Stimulated activated CD8-positive, alpha-beta memory T cell treated with anti-CD3 and anti-CD28 coated beads, Interleukin-2, amount 100 ng/mL, for 1 hour (primary cell): ENCODE measurements at regions not wholly inside any gene's neighbourhood (a gene's known extent, or its start where the extent isn't known, plus 50 kb on each side); places are given as distances from the start of the nearest gene placed in this dataset.

Experiments used
- DNase-seq, 2 donors: peaks; one replicate each; pipeline ENCODE4 v3.0.0-alpha.2; 2020; ENCODE audit warnings: low read depth in 2 of 2

- no peak for DNase-seq
Observed at GRCh38 chr21:27196651-27197050, 229.8 kb upstream of the ADAMTS5 start.

GRCh38 chr21:27192281-27192949 lies 225.5 kb upstream of the ADAMTS5 start:
- no peak for DNase-seq

- no peak for DNase-seq
Observed at GRCh38 chr21:27190601-27191000, 223.7 kb upstream of the ADAMTS5 start.

- no peak for DNase-seq
Observed at GRCh38 chr21:27189870-27190269, 223.0 kb upstream of the ADAMTS5 start.

GRCh38 chr21:27173053-27173452 lies 206.2 kb upstream of the ADAMTS5 start:
- no peak for DNase-seq

GRCh38 chr21:27171707-27172106 lies 204.8 kb upstream of the ADAMTS5 start:
- no peak for DNase-seq

GRCh38 chr21:27168084-27168483 lies 201.2 kb upstream of the ADAMTS5 start:
- no peak for DNase-seq

- no peak for DNase-seq
Observed at GRCh38 chr21:27164208-27165177, 197.6 kb upstream of the ADAMTS5 start.

GRCh38 chr21:27158967-27159366 lies 192.1 kb upstream of the ADAMTS5 start:
- no peak for DNase-seq

- DNase-seq: no peak
Observed at GRCh38 chr21:27157097-27157496, 190.2 kb upstream of the ADAMTS5 start.

GRCh38 chr21:27156666-27157065 lies 189.8 kb upstream of the ADAMTS5 start:
- no peak for DNase-seq

- no peak for DNase-seq
Observed at GRCh38 chr21:27155130-27155500, 188.2 kb upstream of the ADAMTS5 start.

GRCh38 chr21:27154451-27155129 lies 187.7 kb upstream of the ADAMTS5 start:
- no peak for DNase-seq

- no peak for DNase-seq
Observed at GRCh38 chr21:27152996-27153395, 186.1 kb upstream of the ADAMTS5 start.

- DNase-seq: no peak
Observed at GRCh38 chr21:27149034-27149433, 182.1 kb upstream of the ADAMTS5 start.

- DNase-seq: no peak
Observed at GRCh38 chr21:27146268-27146667, 179.4 kb upstream of the ADAMTS5 start.

GRCh38 chr21:27145134-27145798 lies 178.4 kb upstream of the ADAMTS5 start:
- DNase-seq: no peak

- DNase-seq: no peak
Observed at GRCh38 chr21:27143476-27143875, 176.6 kb upstream of the ADAMTS5 start.

- no peak for DNase-seq
Observed at GRCh38 chr21:27139526-27139925, 172.6 kb upstream of the ADAMTS5 start.

GRCh38 chr21:27134516-27134915 lies 167.6 kb upstream of the ADAMTS5 start:
- no peak for DNase-seq

GRCh38 chr21:27132266-27132665 lies 165.4 kb upstream of the ADAMTS5 start:
- DNase-seq: no peak

GRCh38 chr21:27130154-27130553 lies 163.3 kb upstream of the ADAMTS5 start:
- DNase-seq: no peak
